Activated T-helper 1 cell treated with anti-CD3 and anti-CD28 coated beads, Interleukin-12 subunit alpha, Interleukin-12 subunit beta, Interleukin-2, Interleukin-4 antibody, amounts not matched to agents 30 ng/mL and 10 ng/mL and 1 ng/mL, durations not matched to agents 14 hours and 24 hours and 36 hours (primary cell): ENCODE measurements at regions not wholly inside any gene's neighbourhood (a gene's known extent, or its start where the extent isn't known, plus 50 kb on each side); places are given as distances from the start of the nearest gene placed in this dataset.

Source experiments
- DNase-seq: peaks from one replicate; pipeline ENCODE4 v3.0.0; 2021; ENCODE audit warnings: low spot score
- H3K27ac Mint-ChIP-seq: one replicate; pipeline ENCODE4 v1.8.0; 2021; ENCODE audit warnings: mild to moderate bottlenecking, mixed read lengths
- H3K27me3 Mint-ChIP-seq: one replicate; pipeline ENCODE4 v1.8.0; 2022; ENCODE audit warnings: mild to moderate bottlenecking, moderate library complexity, mixed read lengths; ENCODE audit not compliant: insufficient read depth
- H3K36me3 Mint-ChIP-seq: one replicate; pipeline ENCODE4 v1.8.0; 2021; ENCODE audit warnings: low read depth, mixed read lengths
- H3K4me1 Mint-ChIP-seq: one replicate; pipeline ENCODE4 v1.8.0; 2021; ENCODE audit warnings: low read depth, mixed read lengths
- H3K4me3 Mint-ChIP-seq: one replicate; pipeline ENCODE4 v1.8.0; 2021; ENCODE audit warnings: mild to moderate bottlenecking, moderate library complexity, mixed read lengths
- H3K9me3 Mint-ChIP-seq: one replicate; pipeline ENCODE4 v1.8.0; 2021; ENCODE audit warnings: mixed read lengths
- intact Hi-C: fragments of 100-400 bp; cut with micrococcal nuclease; formaldehyde crosslinking; loops from one replicate; pipeline ENCODE4 v1.15.1; 2024

- intact Hi-C loops = no loop called here
- Mint-ChIP-seq H3K27ac (no peak overlapping the region), H3K36me3 (no peaks in the 10 kb centered on the region), H3K4me1 (no peaks in the 10 kb centered on the region), H3K27me3 (no peaks in the 10 kb centered on the region), H3K4me3 (no peak overlapping the region), H3K9me3 (peaks cover 8% of the 10 kb centered on the region)
- no peak for DNase-seq
These were observed 1054.4 kb downstream of the TBC1D22A start for GRCh38 chr22:47816863-47817210.

- DNase-seq = no peak
- H3K4me3 Mint-ChIP-seq = no peak overlapping the region
- peaks cover 8% of the 10 kb centered on the region for H3K9me3 Mint-ChIP-seq
- no peak overlapping the region for H3K27ac Mint-ChIP-seq
- intact Hi-C loops = no loop called here
- no peaks in the 10 kb centered on the region for H3K4me1 Mint-ChIP-seq
- H3K27me3 Mint-ChIP-seq = no peaks in the 10 kb centered on the region
- no peaks in the 10 kb centered on the region for H3K36me3 Mint-ChIP-seq
These were observed 1053.8 kb downstream of the TBC1D22A start for GRCh38 chr22:47816121-47816862.

DNA sequence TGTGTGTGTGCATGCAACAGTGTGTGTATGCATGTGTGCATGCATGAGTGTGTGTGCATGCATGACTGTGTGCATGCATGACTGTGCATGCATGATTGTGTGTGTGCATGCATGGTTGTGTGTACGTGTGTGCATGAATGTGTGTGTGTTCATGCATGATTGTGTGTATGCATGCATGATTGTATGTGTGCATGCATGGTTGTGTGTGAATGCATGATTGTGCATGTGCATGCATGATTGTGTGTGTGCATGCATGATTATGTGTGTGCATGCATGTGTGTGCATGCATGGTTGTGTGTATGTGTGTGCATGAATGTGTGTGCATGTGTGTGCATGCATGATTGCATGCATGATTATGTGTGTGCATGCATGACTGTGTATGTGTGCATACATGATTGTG, 1052.0 kb downstream of the TBC1D22A start:
- intact Hi-C loops = no loop called here
- Mint-ChIP-seq H3K9me3 (peaks cover 8% of the 10 kb centered on the region), H3K4me1 (no peaks in the 10 kb centered on the region), H3K4me3 (no peak overlapping the region), H3K27ac (no peak overlapping the region), H3K27me3 (no peaks in the 10 kb centered on the region), H3K36me3 (no peaks in the 10 kb centered on the region)
- no peak for DNase-seq

DNA sequence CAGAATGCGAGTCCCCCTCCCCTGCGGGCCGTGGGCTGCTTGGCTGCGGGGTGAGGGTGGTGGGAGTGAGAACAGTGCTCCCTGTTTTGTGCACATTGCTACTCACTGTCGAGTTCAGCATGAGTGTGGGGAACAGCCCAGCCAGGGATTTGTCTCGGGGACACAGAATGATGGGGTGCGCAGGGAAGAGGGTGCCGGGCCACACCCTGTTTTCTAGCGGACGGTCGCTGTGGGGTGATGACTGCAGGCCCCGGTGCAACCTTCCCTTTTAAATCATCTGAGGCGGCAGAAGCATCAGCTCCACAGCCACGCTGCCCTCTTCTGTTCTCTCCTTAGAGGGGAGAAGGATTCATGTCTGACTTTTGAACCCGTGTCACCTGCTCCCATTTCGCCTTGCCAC, 1051.2 kb downstream of the TBC1D22A start:
- H3K27ac Mint-ChIP-seq = no peak overlapping the region
- intact Hi-C loops = no loop called here
- no peak overlapping the region for H3K4me3 Mint-ChIP-seq
- H3K9me3 Mint-ChIP-seq = peaks cover 8% of the 10 kb centered on the region
- DNase-seq = no peak
- H3K4me1 Mint-ChIP-seq = no peaks in the 10 kb centered on the region
- H3K36me3 Mint-ChIP-seq = no peaks in the 10 kb centered on the region
- H3K27me3 Mint-ChIP-seq = no peaks in the 10 kb centered on the region

- intact Hi-C loops = no loop called here
- no peaks in the 10 kb centered on the region for H3K4me1 Mint-ChIP-seq
- H3K27ac Mint-ChIP-seq = no peak overlapping the region
- H3K4me3 Mint-ChIP-seq = no peak overlapping the region
- no peaks in the 10 kb centered on the region for H3K36me3 Mint-ChIP-seq
- peaks cover 5% of the 10 kb centered on the region for H3K9me3 Mint-ChIP-seq
- H3K27me3 Mint-ChIP-seq = no peaks in the 10 kb centered on the region
- DNase-seq = no peak
These were observed 1049.5 kb downstream of the TBC1D22A start for GRCh38 chr22:47811971-47812370.

GRCh38 chr22:47810505-47811500, 1048.4 kb downstream of the TBC1D22A start:
- H3K36me3 Mint-ChIP-seq = no peaks in the 10 kb centered on the region
- H3K4me3 Mint-ChIP-seq = no peak overlapping the region
- DNase-seq = no peak
- H3K4me1 Mint-ChIP-seq = no peaks in the 10 kb centered on the region
- no peaks in the 10 kb centered on the region for H3K27me3 Mint-ChIP-seq
- H3K9me3 Mint-ChIP-seq = peaks cover 5% of the 10 kb centered on the region
- intact Hi-C loops = no loop called here
- no peak overlapping the region for H3K27ac Mint-ChIP-seq

- no peaks in the 10 kb centered on the region for H3K36me3 Mint-ChIP-seq
- H3K4me1 Mint-ChIP-seq = no peaks in the 10 kb centered on the region
- H3K9me3 Mint-ChIP-seq = peaks cover 5% of the 10 kb centered on the region
- no peaks in the 10 kb centered on the region for H3K27me3 Mint-ChIP-seq
- no peak overlapping the region for H3K4me3 Mint-ChIP-seq
- DNase-seq = no peak
- no peak overlapping the region for H3K27ac Mint-ChIP-seq
- intact Hi-C loops = no loop called here
These were observed 1046.6 kb downstream of the TBC1D22A start for GRCh38 chr22:47808886-47809620.

DNA sequence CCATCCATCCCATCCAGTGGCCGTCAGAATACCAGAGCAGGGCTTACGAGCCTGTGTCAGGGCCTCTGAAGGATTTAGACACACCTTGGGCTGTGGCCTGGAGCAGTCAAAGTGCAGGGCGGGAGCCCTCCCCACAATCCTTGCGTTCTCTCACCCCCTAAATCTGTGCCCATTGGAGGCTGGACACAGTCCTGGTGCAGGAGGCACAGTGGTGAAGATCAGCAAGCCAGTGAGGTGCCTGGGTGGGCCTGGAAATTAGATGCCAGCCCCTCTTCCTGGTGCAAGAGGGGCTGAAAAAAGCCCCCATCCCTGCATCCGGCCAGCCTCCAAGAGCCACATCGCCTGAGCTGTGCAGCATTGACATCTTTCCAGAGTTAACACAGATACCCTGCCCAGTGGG, 1045.8 kb downstream of the TBC1D22A start:
- H3K9me3 Mint-ChIP-seq = peaks cover 4% of the 10 kb centered on the region
- H3K36me3 Mint-ChIP-seq = no peaks in the 10 kb centered on the region
- DNase-seq = no peak
- H3K4me1 Mint-ChIP-seq = no peaks in the 10 kb centered on the region
- intact Hi-C loops = no loop called here
- no peak overlapping the region for H3K4me3 Mint-ChIP-seq
- no peaks in the 10 kb centered on the region for H3K27me3 Mint-ChIP-seq
- H3K27ac Mint-ChIP-seq = no peak overlapping the region

- intact Hi-C loops = no loop called here
- Mint-ChIP-seq H3K27ac (no peak overlapping the region), H3K36me3 (no peaks in the 10 kb centered on the region), H3K27me3 (no peaks in the 10 kb centered on the region), H3K4me3 (no peak overlapping the region), H3K9me3 (no peaks in the 10 kb centered on the region), H3K4me1 (no peaks in the 10 kb centered on the region)
- DNase-seq = no peak
These were observed 1045.1 kb downstream of the TBC1D22A start for GRCh38 chr22:47807506-47807905.

DNA sequence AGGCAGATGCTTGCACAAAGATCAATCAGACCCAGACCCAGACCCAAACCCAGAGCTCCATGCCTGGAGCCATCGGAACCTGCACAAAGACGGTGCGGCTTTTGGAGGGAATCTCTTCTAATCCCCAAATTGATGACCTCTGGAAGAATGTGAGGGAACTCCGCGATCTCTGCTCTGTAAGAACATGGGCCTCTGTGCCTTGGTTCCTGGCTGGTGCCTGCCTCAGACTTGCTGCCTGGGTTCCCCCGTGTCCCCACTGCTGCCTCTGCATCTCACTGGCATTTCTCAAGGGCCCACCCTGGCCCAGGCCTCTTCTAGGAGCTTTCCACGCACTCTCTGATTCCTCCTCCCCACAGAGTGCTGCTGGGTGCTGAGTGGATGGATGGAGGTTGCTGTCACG, 1044.4 kb downstream of the TBC1D22A start:
- Mint-ChIP-seq H3K9me3 (no peaks in the 10 kb centered on the region), H3K36me3 (no peaks in the 10 kb centered on the region), H3K27me3 (no peaks in the 10 kb centered on the region), H3K4me3 (no peak overlapping the region), H3K4me1 (no peaks in the 10 kb centered on the region), H3K27ac (no peak overlapping the region)
- DNase-seq = no peak
- intact Hi-C loops = no loop called here

DNA sequence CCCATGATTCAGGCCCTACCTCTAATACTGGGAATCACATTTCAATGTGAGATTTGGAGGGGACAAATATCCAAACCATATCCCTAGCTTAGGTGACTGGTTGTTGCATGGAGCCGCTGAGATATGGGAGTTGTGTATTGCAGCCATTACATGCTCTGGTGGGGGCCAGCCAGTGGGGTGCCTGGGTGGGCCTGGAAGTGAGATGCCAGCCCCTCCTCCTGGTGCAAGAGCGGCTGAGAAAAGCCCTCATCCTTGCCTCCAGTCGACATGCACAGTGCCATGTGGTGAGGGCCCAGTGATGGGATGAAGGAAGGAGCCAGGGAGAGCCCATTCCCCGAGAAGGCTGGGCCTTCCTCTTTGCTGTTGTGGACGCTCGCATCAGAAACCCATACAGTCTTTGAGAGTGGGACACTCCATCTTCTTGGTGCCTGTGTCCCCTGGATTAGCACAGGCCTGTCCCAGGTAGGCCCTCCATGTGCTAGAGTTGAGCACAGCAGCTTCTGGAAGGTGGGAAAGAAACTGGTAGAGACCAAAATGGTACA, 1043.0 kb downstream of the TBC1D22A start:
- Mint-ChIP-seq H3K27me3 (no peaks in the 10 kb centered on the region), H3K4me3 (no peak overlapping the region), H3K4me1 (no peaks in the 10 kb centered on the region), H3K9me3 (no peaks in the 10 kb centered on the region), H3K27ac (no peak overlapping the region), H3K36me3 (no peaks in the 10 kb centered on the region)
- no peak for DNase-seq
- intact Hi-C loops = no loop called here

- H3K9me3 Mint-ChIP-seq = no peaks in the 10 kb centered on the region
- no peaks in the 10 kb centered on the region for H3K4me1 Mint-ChIP-seq
- H3K4me3 Mint-ChIP-seq = no peak overlapping the region
- no peak overlapping the region for H3K27ac Mint-ChIP-seq
- no peaks in the 10 kb centered on the region for H3K27me3 Mint-ChIP-seq
- intact Hi-C loops = no loop called here
- H3K36me3 Mint-ChIP-seq = no peaks in the 10 kb centered on the region
- DNase-seq = no peak
These were observed 1041.8 kb downstream of the TBC1D22A start for GRCh38 chr22:47804281-47804680.
